ENCODE measurements at regions not wholly inside any gene's neighbourhood (a gene's known extent, or its start where the extent isn't known, plus 50 kb on each side); places are given as distances from the start of the nearest gene placed in this dataset.

GRCh38 chr10:94043431-94043990 is 49.8 kb downstream of the PLCE1 start:
- no peak for DNase-seq

GRCh38 chr10:94046098-94046497 is 52.4 kb downstream of the PLCE1 start:
- no peak for DNase-seq

DNA sequence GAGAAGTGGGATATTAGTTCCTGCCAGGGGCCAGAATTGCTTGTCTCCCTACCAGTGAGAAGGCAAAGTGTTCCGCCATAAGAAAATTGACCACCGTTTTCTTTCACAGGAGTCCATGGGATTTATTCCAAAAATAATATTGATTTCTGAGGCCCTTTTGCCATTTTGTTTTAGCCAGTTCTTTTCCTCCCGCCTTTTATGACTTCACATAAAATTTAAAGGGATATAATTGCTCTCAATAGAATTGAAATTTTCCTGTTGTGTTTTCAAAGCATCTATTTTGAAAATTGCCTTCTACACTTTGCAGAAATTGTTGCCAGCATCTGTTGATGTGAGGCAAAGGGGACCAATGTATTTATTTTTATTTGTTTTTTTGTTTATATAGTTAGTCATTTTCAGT is 53.6 kb downstream of the PLCE1 start:
- no peak for DNase-seq

DNA sequence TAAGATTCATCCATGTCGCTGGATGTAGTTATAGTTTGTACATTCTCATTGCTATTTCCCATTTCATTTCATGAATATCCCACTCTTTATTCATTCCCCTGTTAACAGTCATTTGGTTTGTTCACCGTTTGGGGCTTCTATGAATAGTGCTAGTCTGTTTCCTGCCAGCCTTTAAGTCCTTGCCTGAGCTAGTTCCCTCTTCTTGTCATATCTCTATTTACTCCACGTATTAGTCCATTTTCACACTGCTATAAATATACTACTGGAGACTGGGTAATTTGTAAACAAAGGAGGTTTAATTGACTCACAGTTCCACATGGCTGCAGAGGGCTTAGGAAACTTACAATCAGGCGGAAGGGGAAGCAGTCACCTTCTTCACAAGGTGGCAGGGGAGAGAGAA is 56.2 kb downstream of the PLCE1 start:
- no peak for DNase-seq

- no peak for DNase-seq
Measured at GRCh38 chr10:94052281-94052680, 58.5 kb downstream of the PLCE1 start.

DNA sequence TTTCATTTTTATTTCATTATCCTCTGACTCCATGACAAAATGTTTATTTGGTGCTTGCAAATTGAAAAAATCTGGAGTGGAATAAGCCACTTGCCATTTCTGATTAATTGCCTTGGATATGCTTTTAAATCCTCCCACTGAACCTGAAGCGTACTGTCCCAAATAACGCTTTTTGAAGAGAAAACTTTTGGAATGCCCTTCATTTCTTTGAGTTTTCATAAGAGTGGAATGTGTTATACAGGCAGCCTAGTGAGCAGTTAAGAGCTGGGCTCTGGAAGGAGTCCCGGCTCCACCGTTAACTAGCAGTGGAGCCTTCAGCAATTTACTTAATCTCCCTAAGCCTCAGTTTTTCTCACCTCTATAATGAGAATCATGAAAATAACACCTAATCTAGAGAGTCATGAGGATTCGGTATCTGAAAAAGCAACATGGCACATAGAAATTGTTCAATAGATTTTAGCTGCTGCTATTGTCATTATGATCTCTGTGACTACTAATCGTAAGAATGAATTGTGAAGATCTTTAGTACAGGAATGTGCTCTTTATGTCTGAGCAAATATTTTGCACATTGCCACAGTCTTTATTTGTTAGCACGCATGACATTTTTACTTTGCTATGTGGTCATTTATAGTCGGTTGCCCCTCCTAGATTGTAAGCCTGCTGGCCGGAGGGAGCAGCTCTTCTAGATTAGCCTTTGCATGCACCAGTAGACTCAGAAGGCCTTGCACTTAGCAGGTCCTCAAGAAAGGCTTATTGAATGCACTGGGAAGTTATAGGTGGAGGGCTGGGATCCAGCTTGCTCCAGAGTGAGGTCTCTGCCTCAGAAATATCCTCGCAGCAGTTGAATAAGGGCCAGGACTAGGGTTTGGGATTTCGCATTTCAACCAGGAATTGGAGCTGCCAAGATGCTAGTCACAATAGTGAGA is 59.4 kb downstream of the PLCE1 start:
- no peak for DNase-seq

- no peak for DNase-seq
Measured at GRCh38 chr10:94059178-94059883, 65.6 kb downstream of the PLCE1 start.

- no peak for DNase-seq
Measured at GRCh38 chr10:94061026-94061425, 67.3 kb downstream of the PLCE1 start.

- no peak for DNase-seq
Measured at GRCh38 chr10:94062611-94063010, 68.9 kb downstream of the PLCE1 start.

DNA sequence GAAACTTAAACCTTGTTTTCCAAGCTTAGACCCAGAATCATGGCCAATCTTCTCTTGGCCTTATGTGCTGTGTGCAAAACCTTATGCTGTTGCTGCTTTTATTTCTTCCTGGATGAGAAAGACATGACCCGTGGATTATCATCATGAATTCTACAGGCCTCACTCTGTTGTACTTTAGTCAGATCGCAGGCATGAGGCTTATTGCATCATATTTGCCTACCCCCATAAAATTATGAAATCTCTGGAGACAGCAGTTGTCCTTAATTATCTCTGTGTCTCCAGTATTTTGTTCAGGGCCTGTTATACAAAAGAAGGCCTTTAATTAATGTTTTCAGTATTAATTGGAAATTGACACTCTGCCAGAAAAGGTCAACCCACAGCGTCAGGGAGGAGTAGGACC is 71.6 kb downstream of the PLCE1 start:
- DNase-seq, result no peak

- no peak for DNase-seq
Measured at GRCh38 chr10:94065787-94066186, 72.1 kb downstream of the PLCE1 start.

DNA sequence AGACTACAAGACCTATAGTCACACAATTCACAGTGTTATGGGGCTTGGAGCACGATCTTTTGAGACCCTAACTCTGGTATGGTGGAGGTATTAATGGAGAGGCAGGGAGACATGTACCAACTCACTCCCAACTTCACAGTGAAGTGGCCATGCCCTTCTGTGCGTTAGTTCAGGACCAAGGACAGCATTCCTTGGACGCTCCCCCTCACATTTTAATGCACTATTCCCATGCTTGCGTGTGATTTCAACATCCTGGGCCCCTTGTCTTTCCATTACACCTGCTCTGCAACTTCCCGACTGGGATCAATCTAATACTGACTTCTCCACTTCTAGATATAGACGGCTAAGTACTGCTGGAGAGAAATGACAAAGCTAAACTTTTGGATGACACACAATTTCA is 72.7 kb downstream of the PLCE1 start:
- no peak for DNase-seq

DNA sequence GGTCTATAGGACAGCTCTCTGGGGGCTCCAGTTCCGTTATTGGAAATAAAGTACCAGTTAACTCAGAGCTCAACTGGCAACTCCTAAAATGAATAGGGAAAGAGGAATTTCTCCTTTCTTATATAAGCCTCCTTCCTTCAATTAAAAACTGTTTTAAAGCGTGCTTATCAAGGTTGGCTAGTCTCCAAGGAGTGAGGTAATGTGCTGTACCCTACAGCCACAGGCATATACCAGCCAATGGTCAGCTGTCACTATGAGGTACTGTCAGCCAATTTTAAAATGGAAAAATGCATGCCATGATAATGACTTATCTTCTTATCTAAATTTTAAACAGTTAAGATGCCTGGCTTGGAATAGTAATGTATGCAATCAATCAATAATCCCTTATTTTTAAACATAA is 76.2 kb downstream of the PLCE1 start:
- DNase-seq, result no peak

DNA sequence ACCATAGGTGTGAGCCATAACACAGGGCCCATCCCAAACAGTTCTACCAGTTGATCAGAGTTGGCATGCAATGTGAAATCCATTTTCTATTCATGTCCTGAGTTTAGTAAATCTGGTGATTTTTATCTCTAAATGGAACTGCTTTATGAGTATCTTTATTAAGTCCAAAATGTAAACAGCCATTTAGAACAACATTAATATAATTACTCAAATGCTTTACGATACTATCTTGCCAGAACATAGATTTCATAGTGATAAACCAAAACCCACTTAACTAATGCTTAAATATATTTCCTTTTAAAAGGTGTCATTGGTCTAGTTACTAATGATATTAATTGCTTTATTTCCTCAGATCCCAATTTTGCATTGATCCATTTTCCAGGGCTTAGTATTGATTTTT is 80.7 kb downstream of the PLCE1 start:
- no peak for DNase-seq

DNA sequence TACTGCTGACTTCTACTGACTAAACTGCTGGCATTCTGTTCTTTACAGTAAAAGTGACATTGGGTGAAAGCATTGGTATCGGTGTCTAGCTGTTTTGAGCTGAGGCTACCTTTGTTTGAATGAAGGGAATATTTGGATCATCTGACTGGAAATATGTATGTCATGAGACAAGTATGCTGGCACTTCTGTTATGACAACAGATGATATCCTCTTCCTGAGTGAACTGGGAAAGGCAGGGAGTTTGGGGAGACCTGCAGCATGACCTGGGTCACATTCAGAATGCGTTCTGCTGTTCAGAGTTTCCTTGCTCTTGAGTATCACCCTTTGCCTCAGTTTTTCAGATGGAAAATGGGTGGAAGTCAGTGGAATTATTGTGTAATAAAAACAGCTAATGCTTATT is 81.8 kb downstream of the PLCE1 start:
- DNase-seq, result no peak

DNA sequence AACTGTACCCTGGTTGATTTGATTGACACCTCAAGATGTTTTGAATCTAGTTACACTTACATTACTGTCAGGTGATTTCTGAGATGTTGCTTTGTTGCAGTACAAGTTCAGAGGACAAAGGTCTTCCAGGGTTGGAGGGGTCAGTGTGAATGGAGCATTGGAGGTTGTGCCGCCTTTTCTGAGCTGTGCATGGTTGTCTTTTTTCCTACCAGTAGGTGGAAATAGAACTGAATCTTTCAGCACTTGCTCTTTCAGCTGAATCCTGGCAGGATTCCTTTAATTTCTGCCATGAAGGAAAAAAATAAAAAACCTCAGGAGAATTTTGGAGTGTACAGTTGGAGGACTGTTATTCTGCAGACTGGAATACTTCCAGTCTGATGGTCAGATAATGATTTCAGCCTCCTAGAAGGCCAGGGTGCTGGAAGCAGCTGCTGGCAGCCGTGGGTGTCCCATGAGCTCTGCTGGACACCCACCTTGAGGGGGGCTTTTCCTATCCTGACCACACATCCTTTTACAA is 82.7 kb downstream of the PLCE1 start:
- no peak for DNase-seq

GRCh38 chr10:94077042-94077441 is 83.3 kb downstream of the PLCE1 start:
- no peak for DNase-seq

DNA sequence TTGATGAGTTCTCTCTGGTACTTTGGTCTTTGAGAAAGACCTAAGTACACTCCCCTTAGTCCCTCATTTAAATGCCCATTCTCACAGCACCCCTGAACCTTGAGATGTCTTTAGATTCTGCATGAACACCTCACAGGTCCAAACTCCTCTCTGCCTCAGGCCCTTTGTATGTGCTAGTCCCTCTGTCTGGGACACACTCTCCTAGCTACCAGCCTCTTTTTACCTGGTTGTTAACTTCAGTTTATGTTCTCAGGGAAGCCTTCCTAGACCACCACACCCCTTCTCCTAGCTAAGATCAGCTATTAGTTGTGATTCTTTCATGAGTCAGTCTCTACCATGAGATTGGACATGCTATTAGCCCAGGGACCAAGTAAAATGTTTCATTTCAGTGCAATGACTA is 86.4 kb downstream of the PLCE1 start:
- DNase-seq, result no peak

DNA sequence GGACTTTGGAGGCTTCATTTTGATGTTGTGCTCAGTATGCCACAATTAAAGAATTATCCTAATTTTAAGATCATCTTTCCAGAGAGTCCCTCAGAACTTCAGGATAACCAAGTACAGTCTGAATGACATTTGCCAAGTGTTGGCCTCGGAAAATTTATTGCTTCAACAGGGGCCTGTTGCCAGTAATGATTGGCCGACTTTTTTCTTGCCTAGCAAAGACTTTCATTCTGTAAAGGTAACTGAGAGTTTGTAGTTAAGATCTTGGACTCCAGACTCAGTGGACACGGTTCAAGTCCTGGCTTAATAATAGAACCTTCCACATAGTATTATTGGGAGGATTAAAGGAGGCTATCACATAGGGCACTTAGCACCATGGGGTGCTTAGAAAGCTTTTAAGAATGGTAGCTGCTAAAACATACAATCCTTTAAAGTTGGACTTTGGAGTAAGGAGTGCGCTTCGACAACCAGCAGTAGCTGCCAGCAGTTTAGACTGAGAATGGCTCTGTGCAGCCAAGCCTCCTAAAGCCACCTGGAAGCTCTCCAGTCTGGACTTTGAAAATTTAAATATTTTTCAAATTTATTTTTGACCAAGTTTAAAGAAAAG is 90.0 kb downstream of the PLCE1 start:
- DNase-seq, result no peak

- no peak for DNase-seq
Measured at GRCh38 chr10:94084344-94084743, 90.6 kb downstream of the PLCE1 start.

DNA sequence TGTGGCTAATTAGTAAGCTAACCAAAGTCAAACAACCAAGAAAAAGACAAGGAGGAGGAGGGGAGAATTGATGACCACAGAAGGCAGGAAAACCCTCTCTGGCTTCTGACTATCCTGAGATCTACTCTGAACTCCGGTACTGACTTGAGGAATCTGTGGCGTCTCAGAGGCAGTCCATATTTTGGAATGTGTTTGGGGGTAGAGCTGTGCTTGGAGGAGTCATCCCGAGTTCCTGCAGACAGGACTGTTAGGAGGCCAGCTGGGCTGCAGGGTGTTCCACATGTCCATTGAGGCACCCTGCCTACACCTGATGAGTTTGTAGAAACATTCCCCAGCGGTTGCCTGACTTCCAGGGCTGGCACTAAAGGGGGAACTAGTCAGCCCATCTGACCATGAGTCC is 91.6 kb downstream of the PLCE1 start:
- no peak for DNase-seq

DNA sequence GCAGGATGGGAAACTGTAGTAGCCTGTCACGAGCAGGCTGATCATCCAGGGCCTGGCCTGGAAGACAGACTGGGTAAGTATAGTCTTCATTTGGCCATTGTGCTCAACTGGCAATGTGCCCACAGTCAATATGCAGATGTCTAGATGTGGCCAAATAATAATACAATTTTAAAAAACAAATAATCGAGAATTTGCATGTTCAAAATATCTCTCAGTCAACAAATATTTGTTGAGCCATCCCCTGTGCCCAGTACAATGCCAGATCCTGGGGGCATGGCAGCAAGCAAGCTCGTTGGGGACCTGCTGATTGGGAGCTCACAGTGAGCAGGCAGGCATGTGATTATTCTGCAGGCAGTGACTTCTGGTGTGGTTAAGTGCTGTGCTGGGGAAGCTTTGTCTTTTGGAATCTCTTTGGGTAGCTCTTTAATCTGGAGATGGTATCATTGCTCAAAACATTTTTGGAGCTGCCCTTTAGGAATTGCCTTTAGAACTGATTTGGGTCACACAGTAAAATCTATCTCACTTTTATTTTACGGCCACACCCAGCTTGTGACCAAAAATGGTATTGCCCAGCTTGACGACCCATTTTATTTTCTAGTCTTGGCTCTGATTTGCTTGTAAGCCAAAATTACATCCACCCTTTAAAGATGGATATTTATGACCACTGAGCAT is 92.2 kb downstream of the PLCE1 start:
- no peak for DNase-seq

- no peak for DNase-seq
Measured at GRCh38 chr10:94088926-94089381, 95.2 kb downstream of the PLCE1 start.

Measured in SW 1271 (cell line).